Prostate gland (tissue), 2 donors: ENCODE measurements at regions not wholly inside any gene's neighbourhood (a gene's known extent, or its start where the extent isn't known, plus 50 kb on each side); places are given as distances from the start of the nearest gene placed in this dataset.

ENCODE experiments used
- DNase-seq: peaks from one replicate; pipeline ENCODE4 v3.0.0-alpha.2; 2019; ENCODE audit warnings: low spot score
- H3K27ac ChIP-seq, 2 donors: fragments of 200-600 bp; sonication (generic); 2 replicates each; pipeline ENCODE4 v1.5.1; 2017 to 2019
- H3K27me3 ChIP-seq: fragments of 200-600 bp; sonication (generic); replicated peaks from 2 replicates; pipeline ENCODE4 v1.5.1; 2019; ENCODE audit not compliant: insufficient read depth
- H3K36me3 ChIP-seq, 2 donors: fragments of 200-600 bp; sonication (generic); 1 replicate in 1 of 2; 2 replicates in 1 of 2; pipeline versions ENCODE4 v1.5.1 to v1.8.1; 2017 to 2019
- H3K4me1 ChIP-seq: fragments of 200-600 bp; sonication (generic); replicated peaks from 2 replicates; pipeline ENCODE4 v1.5.1; 2019
- H3K4me3 ChIP-seq, 2 donors: fragments of 200-600 bp; sonication (generic); 2 replicates each; pipeline ENCODE4 v1.5.1; 2017 to 2019
- H3K9me3 ChIP-seq: fragments of 200-600 bp; sonication (generic); 2 replicates; pipeline ENCODE4 v1.5.1; 2017
- POLR2A ChIP-seq: fragments of 450-650 bp; IDR thresholded peaks from one replicate; pipeline ENCODE4 v1.6.1; 2016; ENCODE audit warnings: antibody characterized with exemption, mild to moderate bottlenecking
- POLR2AphosphoS5 ChIP-seq: sonication (generic); formaldehyde crosslinking; IDR thresholded peaks from one replicate; pipeline ENCODE4 v1.6.1; 2017; ENCODE audit warnings: antibody characterized with exemption
- WGBS: methylation state at CpG from one replicate; pipeline ENCODE4 v1.1.5; 2018; 5-methylcytosine and 5-hydroxymethylcytosine counted together
- intact Hi-C: fragments of 100-400 bp; cut with DNase I; formaldehyde crosslinking; loops from one replicate; pipeline ENCODE4 v1.14.2; 2022
- TF ChIP-seq, protein P1 (sequence below), 4 experiments: fragments of 200-600 bp in 2 of 4; fragments of 450-650 bp in 2 of 4; sonication (generic) in 2 of 4; IDR thresholded peaks; 1 replicate in 3 of 4; 2 replicates in 1 of 4; pipeline ENCODE4 v1.5.1; 2016 to 2019; ENCODE audit warnings: antibody characterized with exemption in 4 of 4, mild to moderate bottlenecking in 2 of 4, moderate library complexity in 2 of 4

DNA sequence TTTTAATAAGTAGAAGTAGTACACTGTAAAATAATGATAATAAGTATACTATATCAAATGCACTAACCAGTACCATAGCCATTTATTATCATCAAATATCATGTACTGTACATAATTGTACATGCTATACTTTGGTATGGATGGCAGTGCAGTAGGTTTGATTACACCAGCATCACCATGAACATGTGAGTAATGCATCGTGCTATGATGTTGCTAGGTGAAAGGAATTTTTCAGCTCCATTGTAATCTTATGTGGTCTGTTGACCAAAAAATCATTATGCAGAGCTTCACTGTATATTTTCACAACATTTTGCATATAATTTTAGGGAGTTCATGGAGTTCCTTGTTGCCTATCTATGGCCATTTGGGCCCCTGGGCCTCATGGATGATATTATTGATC lies 72.2 kb upstream of the HMHB1 start:
- Histone ChIP-seq H3K36me3 (no peaks in the 10 kb centered on the region), H3K4me3 (no peak overlapping the region), H3K27ac (no peak overlapping the region), H3K27me3 (no peaks in the 10 kb centered on the region), H3K4me1 (peaks cover 5% of the 10 kb centered on the region), H3K9me3 (no peaks in the 10 kb centered on the region)
- WGBS = 97% methylated on average over 1 of the region's 1 CpG
- no peak for TF ChIP-seq POLR2AphosphoS5
- TF ChIP-seq POLR2A = no peak
- TF ChIP-seq, protein P1, sequence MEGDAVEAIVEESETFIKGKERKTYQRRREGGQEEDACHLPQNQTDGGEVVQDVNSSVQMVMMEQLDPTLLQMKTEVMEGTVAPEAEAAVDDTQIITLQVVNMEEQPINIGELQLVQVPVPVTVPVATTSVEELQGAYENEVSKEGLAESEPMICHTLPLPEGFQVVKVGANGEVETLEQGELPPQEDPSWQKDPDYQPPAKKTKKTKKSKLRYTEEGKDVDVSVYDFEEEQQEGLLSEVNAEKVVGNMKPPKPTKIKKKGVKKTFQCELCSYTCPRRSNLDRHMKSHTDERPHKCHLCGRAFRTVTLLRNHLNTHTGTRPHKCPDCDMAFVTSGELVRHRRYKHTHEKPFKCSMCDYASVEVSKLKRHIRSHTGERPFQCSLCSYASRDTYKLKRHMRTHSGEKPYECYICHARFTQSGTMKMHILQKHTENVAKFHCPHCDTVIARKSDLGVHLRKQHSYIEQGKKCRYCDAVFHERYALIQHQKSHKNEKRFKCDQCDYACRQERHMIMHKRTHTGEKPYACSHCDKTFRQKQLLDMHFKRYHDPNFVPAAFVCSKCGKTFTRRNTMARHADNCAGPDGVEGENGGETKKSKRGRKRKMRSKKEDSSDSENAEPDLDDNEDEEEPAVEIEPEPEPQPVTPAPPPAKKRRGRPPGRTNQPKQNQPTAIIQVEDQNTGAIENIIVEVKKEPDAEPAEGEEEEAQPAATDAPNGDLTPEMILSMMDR (IDR thresholded peaks at IDR 0.05) = no peak
- DNase-seq = no peak
- intact Hi-C loops = no loop called here

GRCh38 chr5:143738417-143739401 lies 73.3 kb upstream of the HMHB1 start:
- TF ChIP-seq POLR2AphosphoS5 = no peak
- TF ChIP-seq, protein P1 (IDR thresholded peaks at IDR 0.05) = no peak
- no peak for TF ChIP-seq POLR2A
- no peak for DNase-seq
- H3K36me3 ChIP-seq = no peaks in the 10 kb centered on the region
- no peaks in the 10 kb centered on the region for H3K9me3 ChIP-seq
- no peaks in the 10 kb centered on the region for H3K27me3 ChIP-seq
- H3K4me3 ChIP-seq = no peak overlapping the region
- 77% methylated on average over 2 of the region's 2 CpGs for WGBS
- no peak overlapping the region for H3K27ac ChIP-seq
- intact Hi-C loops = no loop called here
- H3K4me1 ChIP-seq = peaks cover 5% of the 10 kb centered on the region

GRCh38 chr5:143737062-143737461 lies 74.9 kb upstream of the HMHB1 start:
- no peak overlapping the region for H3K4me3 ChIP-seq
- H3K27ac ChIP-seq = no peak overlapping the region
- intact Hi-C loops = no loop called here
- H3K27me3 ChIP-seq = no peaks in the 10 kb centered on the region
- 38% methylated on average over 3 of the region's 3 CpGs for WGBS
- TF ChIP-seq, protein P1 (IDR thresholded peaks at IDR 0.05) = no peak
- TF ChIP-seq POLR2AphosphoS5 = no peak
- no peak for TF ChIP-seq POLR2A
- H3K4me1 ChIP-seq = no peaks in the 10 kb centered on the region
- DNase-seq = no peak
- H3K36me3 ChIP-seq = no peaks in the 10 kb centered on the region
- H3K9me3 ChIP-seq = no peaks in the 10 kb centered on the region

DNA sequence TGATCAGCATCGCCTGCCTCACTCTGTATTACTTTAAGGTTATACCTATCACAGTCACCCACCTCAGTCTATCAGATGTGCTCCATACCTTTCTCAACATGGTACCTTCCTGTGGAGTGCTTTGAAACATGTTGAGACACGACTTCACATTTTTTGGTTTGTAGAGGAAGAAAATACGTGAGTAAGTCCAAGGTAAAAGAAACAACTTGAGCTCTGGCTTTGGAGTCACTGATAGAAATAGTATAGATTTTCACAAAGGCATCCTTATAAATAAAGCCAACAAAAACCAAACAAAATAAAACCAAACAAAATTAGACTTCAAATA lies 77.5 kb upstream of the HMHB1 start:
- intact Hi-C loops = no loop called here
- Histone ChIP-seq H3K9me3 (no peaks in the 10 kb centered on the region), H3K36me3 (no peaks in the 10 kb centered on the region), H3K27me3 (no peaks in the 10 kb centered on the region), H3K4me3 (no peak overlapping the region), H3K27ac (no peak overlapping the region), H3K4me1 (no peaks in the 10 kb centered on the region)
- no peak for TF ChIP-seq POLR2AphosphoS5
- TF ChIP-seq, protein P1 (IDR thresholded peaks at IDR 0.05) = no peak
- no peak for TF ChIP-seq POLR2A
- no peak for DNase-seq
- WGBS = 93% methylated on average over 3 of the region's 3 CpGs
